Ishikawa (cell line): ENCODE measurements at regions not wholly inside any gene's neighbourhood (a gene's known extent, or its start where the extent isn't known, plus 50 kb on each side); places are given as distances from the start of the nearest gene placed in this dataset.

Experiments
- CEBPB ChIP-seq: IDR thresholded peaks from 2 replicates; pipeline ENCODE4 v1.6.1; 2012
- CREB1 ChIP-seq: IDR thresholded peaks from 2 replicates; pipeline ENCODE4 v1.6.1; 2012; ENCODE audit warnings: low read depth
- EGR1 ChIP-seq: IDR thresholded peaks from 2 replicates; pipeline ENCODE4 v1.6.1; 2012
- EP300 ChIP-seq: IDR thresholded peaks from 2 replicates; pipeline ENCODE4 v1.6.1; 2012; ENCODE audit warnings: borderline replicate concordance
- MAX ChIP-seq: IDR thresholded peaks from 2 replicates; pipeline ENCODE4 v1.6.1; 2012
- NFIC ChIP-seq: IDR thresholded peaks from 2 replicates; pipeline ENCODE4 v1.6.1; 2012
- RAD21 ChIP-seq: IDR thresholded peaks from 2 replicates; pipeline ENCODE4 v1.6.1; 2012; ENCODE audit warnings: low read depth
- REST ChIP-seq: IDR thresholded peaks from 2 replicates; pipeline ENCODE4 v1.6.1; 2012; ENCODE audit warnings: low read depth, mild to moderate bottlenecking
- TAF1 ChIP-seq: IDR thresholded peaks from 2 replicates; pipeline ENCODE4 v1.6.1; 2012; ENCODE audit warnings: low read depth, mild to moderate bottlenecking
- TCF12 ChIP-seq: IDR thresholded peaks from 2 replicates; pipeline ENCODE4 v1.6.1; 2012; ENCODE audit warnings: low read depth
- TEAD4 ChIP-seq: IDR thresholded peaks from 2 replicates; pipeline ENCODE4 v1.6.1; 2012
- USF1 ChIP-seq: IDR thresholded peaks from 2 replicates; pipeline ENCODE4 v1.6.1; 2012
- YY1 ChIP-seq: IDR thresholded peaks from 2 replicates; pipeline ENCODE4 v1.6.1; 2012; ENCODE audit warnings: low read depth

- TF ChIP-seq RAD21 (no peak), YY1 (no peak), TEAD4 (no peak), CEBPB (no peak), USF1 (no peak), MAX (no peak), TCF12 (no peak), CREB1 (no peak), REST (no peak), EP300 (no peak), NFIC (no peak), EGR1 (no peak), TAF1 (no peak)
These were observed 53.5 kb upstream of the USP3 start for GRCh38 chr15:63450884-63451225.
